KMS-11 (cell line): ENCODE measurements at regions not wholly inside any gene's neighbourhood (a gene's known extent, or its start where the extent isn't known, plus 50 kb on each side); places are given as distances from the start of the nearest gene placed in this dataset.

Source experiments
- H2AFZ ChIP-seq: fragments of 200-600 bp; sonication (generic); 2 replicates; pipeline ENCODE4 v1.6.1; 2016; ENCODE audit warnings: antibody characterized with exemption, mixed run types, low read depth
- H3K27ac ChIP-seq: fragments of 200-600 bp; sonication (generic); 2 replicates; pipeline ENCODE4 v1.6.1; 2016; ENCODE audit warnings: mild to moderate bottlenecking, mixed run types
- H3K27me3 ChIP-seq: fragments of 200-600 bp; sonication (generic); 2 replicates; pipeline ENCODE4 v1.6.1; 2017; ENCODE audit warnings: mild to moderate bottlenecking, low read depth, mixed run types, moderate library complexity; ENCODE audit not compliant: insufficient read depth
- H3K36me3 ChIP-seq: fragments of 200-600 bp; sonication (generic); 2 replicates; pipeline ENCODE4 v1.6.1; 2017; ENCODE audit warnings: mild to moderate bottlenecking, mixed run types; ENCODE audit not compliant: insufficient read depth
- H3K4me1 ChIP-seq: fragments of 200-600 bp; sonication (generic); 2 replicates; pipeline ENCODE4 v1.6.1; 2016; ENCODE audit warnings: mild to moderate bottlenecking, low read depth, mixed run types; ENCODE audit not compliant: poor library complexity, severe bottlenecking
- H3K4me2 ChIP-seq: fragments of 200-600 bp; sonication (generic); 2 replicates; pipeline ENCODE4 v1.7.0; 2016; ENCODE audit warnings: mild to moderate bottlenecking, mixed run types
- H3K4me3 ChIP-seq: fragments of 200-600 bp; sonication (generic); IDR thresholded peaks from 2 replicates; pipeline ENCODE4 v1.6.1; 2017; ENCODE audit warnings: low read depth, low read length, mixed read lengths; ENCODE audit not compliant: insufficient read depth
- H3K79me2 ChIP-seq: fragments of 200-600 bp; sonication (generic); 2 replicates; pipeline ENCODE4 v1.6.1; 2016; ENCODE audit warnings: low read depth, mixed run types; ENCODE audit not compliant: insufficient read depth
- H3K9ac ChIP-seq: fragments of 200-600 bp; sonication (generic); 2 replicates; pipeline ENCODE4 v1.6.1; 2016; ENCODE audit warnings: mild to moderate bottlenecking, mixed run types
- H4K20me1 ChIP-seq: fragments of 200-600 bp; sonication (generic); 2 replicates; pipeline ENCODE4 v1.6.1; 2016; ENCODE audit warnings: mild to moderate bottlenecking, mixed run types; ENCODE audit not compliant: insufficient read depth
- TF ChIP-seq, protein P1 (sequence below): fragments of 200-600 bp; sonication (generic); conservative IDR thresholded peaks from 2 replicates; pipeline ENCODE4 v1.6.1; 2017; ENCODE audit warnings: low read depth, mild to moderate bottlenecking, antibody characterized with exemption, low read length, moderate library complexity, mixed read lengths

DNA sequence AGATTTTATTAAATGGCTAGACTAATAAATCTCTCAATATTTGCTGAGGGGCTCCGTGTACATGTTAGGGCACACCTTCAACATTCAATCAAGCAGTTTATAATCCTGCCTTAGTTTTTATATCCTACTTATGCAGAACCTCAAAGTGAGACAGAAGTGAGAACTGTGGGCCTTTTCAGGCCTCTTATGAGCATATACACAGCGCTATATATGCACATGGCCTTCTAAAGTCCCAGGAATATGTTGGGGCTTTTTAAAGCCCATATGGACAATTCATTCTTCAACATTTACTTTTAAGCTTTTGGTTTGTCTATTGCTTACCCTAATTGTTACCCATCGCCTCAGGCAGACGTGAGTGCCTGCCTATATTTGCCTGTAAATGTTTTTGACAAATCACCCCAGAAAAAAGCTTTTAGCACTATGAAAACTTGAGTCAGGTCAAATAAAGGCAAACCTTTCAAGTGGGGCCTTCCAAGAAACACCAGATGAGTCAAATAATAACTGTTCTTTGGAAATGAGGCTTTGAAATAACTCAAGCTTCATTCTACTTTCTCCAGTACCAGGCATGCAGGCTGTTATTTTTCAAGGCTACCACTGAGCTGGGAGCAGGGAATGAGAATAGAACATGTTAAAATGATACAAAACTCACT is 58.2 kb downstream of the ESM1 start:
- no peak overlapping the region for H3K4me3 ChIP-seq
- no peaks in the 10 kb centered on the region for H3K27me3 ChIP-seq
- no peak overlapping the region for H3K4me2 ChIP-seq
- no peaks in the 10 kb centered on the region for H3K4me1 ChIP-seq
- no peaks in the 10 kb centered on the region for H4K20me1 ChIP-seq
- TF ChIP-seq, protein P1, sequence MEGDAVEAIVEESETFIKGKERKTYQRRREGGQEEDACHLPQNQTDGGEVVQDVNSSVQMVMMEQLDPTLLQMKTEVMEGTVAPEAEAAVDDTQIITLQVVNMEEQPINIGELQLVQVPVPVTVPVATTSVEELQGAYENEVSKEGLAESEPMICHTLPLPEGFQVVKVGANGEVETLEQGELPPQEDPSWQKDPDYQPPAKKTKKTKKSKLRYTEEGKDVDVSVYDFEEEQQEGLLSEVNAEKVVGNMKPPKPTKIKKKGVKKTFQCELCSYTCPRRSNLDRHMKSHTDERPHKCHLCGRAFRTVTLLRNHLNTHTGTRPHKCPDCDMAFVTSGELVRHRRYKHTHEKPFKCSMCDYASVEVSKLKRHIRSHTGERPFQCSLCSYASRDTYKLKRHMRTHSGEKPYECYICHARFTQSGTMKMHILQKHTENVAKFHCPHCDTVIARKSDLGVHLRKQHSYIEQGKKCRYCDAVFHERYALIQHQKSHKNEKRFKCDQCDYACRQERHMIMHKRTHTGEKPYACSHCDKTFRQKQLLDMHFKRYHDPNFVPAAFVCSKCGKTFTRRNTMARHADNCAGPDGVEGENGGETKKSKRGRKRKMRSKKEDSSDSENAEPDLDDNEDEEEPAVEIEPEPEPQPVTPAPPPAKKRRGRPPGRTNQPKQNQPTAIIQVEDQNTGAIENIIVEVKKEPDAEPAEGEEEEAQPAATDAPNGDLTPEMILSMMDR, result no peak
- H3K27ac ChIP-seq, result no peak overlapping the region
- no peaks in the 10 kb centered on the region for H3K79me2 ChIP-seq
- no peak overlapping the region for H3K9ac ChIP-seq
- H3K36me3 ChIP-seq, result no peaks in the 10 kb centered on the region
- H2AFZ ChIP-seq, result no peak overlapping the region

DNA sequence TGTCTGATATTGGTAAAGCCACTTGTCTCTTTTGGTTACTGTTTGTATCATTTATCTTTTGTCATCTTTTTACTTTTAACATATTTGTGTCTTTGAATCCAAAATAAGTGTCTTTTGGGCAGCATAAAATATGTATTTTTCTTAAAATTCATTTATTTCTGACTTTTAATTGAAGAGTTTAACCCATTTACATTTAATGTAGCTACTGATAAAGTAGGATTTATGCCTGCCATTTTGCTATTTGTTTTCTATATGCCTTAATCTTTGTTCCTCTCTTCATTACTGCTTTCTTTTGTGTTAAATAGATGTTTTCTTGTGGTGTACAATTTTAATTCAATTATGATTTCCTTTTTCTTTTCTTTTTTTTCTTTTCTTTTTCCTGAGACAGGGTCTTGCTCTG is 60.9 kb downstream of the ESM1 start:
- H2AFZ ChIP-seq, result no peak overlapping the region
- TF ChIP-seq, protein P1, result no peak
- no peak overlapping the region for H3K4me3 ChIP-seq
- no peaks in the 10 kb centered on the region for H3K36me3 ChIP-seq
- no peak overlapping the region for H3K27ac ChIP-seq
- no peaks in the 10 kb centered on the region for H3K79me2 ChIP-seq
- H4K20me1 ChIP-seq, result no peaks in the 10 kb centered on the region
- no peaks in the 10 kb centered on the region for H3K4me1 ChIP-seq
- H3K27me3 ChIP-seq, result no peaks in the 10 kb centered on the region
- no peak overlapping the region for H3K9ac ChIP-seq
- no peak overlapping the region for H3K4me2 ChIP-seq

DNA sequence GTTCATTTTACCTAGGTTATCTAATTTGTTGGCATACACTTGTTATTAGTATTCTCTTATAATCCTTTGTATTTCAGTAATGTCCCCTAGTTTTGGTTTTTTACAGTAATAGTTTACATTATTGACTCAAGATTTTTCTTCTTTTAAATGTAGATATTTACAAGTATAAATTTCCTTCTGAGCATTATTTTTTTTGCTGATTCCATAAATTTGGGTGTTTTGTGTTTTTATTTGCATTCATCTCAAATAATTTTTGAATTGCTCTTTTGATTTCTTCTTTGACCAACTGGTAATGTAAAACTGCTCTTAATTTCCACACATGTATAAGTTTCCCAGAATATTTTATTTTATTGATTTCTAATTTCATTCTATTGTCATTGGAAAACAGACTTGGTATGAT is 68.1 kb downstream of the ESM1 start:
- Histone ChIP-seq H3K9ac (no peak overlapping the region), H3K4me1 (no peaks in the 10 kb centered on the region), H3K79me2 (no peaks in the 10 kb centered on the region), H3K4me2 (no peak overlapping the region), H2AFZ (no peak overlapping the region), H4K20me1 (no peaks in the 10 kb centered on the region), H3K4me3 (no peak overlapping the region), H3K27me3 (no peaks in the 10 kb centered on the region), H3K27ac (no peak overlapping the region), H3K36me3 (no peaks in the 10 kb centered on the region)
- TF ChIP-seq, protein P1, result no peak

DNA sequence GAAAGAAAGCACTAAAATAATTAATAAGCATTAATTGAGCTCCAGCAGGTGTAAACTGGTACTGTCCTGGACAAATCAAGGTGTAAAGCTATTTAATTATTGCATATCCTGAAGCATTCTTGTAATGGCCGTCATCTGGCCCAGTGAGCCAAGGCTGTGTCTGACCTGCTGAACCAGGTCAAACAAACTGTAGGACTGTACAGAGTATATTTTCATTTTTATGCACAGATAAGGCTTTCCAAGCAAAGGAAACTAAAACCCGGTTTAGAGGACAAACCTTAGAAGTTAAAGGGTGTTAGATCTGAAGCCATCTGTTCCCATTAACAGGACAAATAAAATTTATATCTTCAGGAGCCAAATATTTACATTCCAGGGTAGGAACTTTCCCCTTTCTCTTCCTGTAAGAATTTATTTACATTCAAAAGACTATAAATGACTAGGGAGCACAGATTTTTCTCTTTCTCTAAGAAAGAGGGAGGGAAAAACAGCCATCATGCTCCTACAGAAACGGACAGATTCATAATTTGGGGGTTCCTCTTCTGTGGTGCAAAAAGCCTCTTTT is 69.8 kb downstream of the ESM1 start:
- H3K4me1 ChIP-seq, result no peaks in the 10 kb centered on the region
- TF ChIP-seq, protein P1, result no peak
- H3K79me2 ChIP-seq, result no peaks in the 10 kb centered on the region
- H3K27ac ChIP-seq, result no peak overlapping the region
- no peaks in the 10 kb centered on the region for H4K20me1 ChIP-seq
- no peak overlapping the region for H3K9ac ChIP-seq
- H2AFZ ChIP-seq, result no peak overlapping the region
- no peaks in the 10 kb centered on the region for H3K36me3 ChIP-seq
- no peaks in the 10 kb centered on the region for H3K27me3 ChIP-seq
- H3K4me3 ChIP-seq, result no peak overlapping the region
- H3K4me2 ChIP-seq, result no peak overlapping the region
